NCI-H526 treated with DMSO at 0.1 percent for 48 hours (cell line): ENCODE measurements at regions not wholly inside any gene's neighbourhood (a gene's known extent, or its start where the extent isn't known, plus 50 kb on each side); places are given as distances from the start of the nearest gene placed in this dataset.

Experiments
- DNase-seq: peaks from one replicate; lab custom pipeline; 2025; lab: John Stamatoyannopoulos, UW

DNA sequence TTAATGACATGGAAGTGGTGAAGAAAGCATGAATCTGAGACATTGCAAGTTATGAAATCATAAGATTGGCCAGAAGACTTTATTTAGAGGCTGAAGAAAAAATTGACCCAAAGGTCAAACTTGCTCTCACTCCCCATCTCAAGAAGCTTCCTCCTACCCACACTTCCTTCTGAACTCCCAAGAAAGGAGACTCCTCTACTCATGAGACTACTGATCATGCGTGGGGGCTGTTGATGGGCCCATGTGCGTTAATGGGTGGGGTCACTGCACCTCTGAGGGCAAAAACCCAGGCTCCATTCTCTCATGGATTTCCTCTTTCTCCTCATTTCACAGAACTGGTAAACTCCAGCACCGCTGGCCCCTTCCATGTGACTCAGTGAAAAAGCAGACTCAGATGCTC, 470.6 kb upstream of the ARID1B start:
- DNase-seq: no peak

- DNase-seq: no peak
Observed at GRCh38 chr6:156283091-156283490, 494.1 kb upstream of the ARID1B start.

DNA sequence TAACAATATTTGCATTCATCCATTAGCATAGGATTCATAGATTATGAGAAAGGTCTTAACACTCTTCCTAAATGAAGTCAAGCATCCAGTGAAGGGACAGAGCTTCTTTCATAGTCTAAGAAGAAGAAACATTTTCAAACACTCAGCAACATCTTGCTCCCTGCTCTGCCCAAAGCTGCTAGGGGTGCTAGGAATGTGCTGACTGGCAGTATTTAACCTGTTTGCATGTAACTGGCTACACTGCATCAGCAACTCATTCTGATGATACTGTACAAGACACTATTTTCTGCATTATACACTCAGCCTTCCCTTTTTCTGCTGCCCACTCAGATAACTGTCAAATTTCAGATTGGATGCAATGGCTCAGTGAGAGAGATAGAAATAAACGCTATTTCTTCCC, 495.1 kb upstream of the ARID1B start:
- no peak for DNase-seq

DNA sequence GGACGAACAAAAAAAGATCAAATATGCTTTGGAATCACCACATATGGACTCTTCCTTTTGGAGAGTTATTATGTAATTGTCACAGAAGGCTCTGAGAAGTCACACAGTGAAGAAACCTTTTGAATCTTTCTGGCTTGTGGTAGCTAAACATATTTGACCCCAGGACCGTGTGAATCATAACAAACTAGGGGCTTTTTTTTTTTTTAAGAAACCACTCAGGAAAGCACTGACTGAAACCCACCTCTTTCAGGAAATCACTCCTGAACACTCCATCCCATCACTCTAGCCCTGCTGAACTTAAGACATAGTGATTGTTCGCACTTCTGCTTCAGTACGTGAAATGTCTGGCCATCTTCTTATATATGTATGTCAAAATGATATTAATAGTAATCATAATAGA, 495.9 kb upstream of the ARID1B start:
- no peak for DNase-seq

GRCh38 chr6:156280065-156280464, 497.1 kb upstream of the ARID1B start:
- DNase-seq: peak; percentile 41

DNA sequence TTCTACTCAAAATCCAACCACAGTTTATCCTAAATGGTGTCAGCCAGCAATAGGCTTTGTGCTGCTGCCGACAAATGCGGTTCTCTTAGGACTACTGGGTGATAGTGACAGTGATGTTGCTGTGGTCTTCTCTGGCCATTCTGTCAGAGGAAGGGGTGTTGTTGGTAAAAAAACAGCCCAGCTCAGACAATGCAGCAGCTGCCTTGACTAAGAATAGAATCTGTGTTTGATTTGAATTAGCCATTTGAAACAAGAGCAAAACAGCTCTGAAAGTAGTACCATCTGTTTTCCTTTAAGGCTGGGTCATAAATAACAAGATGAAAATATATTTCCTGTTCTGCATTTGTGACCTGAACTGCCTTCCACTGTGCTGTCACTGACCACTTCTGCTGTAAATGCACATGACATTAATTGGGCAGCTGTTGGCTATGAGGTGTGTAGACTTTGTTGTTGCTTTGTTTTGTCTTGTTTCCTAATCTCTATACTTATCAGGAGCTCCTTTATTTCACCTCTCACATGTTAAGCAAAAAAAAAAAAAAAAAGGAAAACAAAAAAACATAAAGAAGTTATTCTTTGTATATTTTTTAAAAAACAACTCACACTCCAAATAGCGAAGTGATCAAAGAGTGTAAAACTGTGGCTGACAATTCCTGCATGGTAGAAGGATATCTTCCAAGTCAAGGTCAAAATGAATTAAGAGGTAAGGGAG, 497.8 kb upstream of the ARID1B start:
- DNase-seq: no peak

DNA sequence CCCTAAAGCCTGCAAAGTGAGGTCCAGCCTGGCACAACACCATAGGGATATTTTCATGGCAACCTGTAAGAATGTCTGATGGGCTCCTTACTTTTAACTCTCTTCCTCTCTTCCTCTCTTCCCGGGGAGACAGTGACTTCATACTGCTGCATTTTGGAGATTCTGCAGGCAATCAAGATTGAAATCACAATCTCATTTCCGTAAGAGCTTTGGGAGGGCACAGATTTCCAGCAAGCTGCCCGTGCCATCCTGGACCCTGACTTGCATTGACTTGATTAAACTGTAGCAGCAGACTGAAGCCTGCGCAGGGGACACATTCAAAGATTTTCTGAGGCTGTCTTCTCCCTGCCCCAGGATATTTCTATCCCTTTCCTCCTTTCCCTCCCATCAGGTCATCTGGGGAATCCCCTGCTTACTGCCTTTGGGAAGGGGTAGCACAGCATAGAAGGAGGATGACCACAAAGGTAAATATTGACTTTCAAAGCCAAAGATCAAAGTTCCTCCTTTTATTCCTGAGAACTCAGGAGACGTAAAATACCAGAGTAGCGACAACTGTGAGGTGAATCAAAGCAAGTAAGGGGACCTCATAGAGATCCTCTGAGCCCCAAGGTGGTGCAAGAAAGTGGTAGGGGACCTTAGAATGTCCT, 504.0 kb upstream of the ARID1B start:
- no peak for DNase-seq

GRCh38 chr6:156269751-156270369, 507.3 kb upstream of the ARID1B start:
- no peak for DNase-seq

DNA sequence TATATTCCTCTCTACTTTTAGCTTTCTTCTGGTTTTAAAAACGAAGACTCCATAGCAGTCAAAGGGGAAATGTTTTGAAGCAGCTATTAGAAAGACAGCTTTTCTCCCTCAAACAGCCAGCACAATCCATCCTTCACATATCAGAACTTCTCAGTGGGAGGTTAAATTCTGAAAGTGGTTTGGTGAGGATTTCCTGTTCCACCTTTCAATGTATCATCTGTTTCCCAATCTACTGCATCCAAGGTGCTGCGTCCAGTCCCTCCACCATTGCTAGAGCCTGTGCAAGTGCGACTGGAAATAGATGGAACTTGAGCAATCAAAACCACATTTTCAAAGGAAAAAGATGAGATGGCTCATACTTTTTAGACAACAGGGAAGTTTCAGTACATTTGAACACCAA, 508.3 kb upstream of the ARID1B start:
- no peak for DNase-seq

DNA sequence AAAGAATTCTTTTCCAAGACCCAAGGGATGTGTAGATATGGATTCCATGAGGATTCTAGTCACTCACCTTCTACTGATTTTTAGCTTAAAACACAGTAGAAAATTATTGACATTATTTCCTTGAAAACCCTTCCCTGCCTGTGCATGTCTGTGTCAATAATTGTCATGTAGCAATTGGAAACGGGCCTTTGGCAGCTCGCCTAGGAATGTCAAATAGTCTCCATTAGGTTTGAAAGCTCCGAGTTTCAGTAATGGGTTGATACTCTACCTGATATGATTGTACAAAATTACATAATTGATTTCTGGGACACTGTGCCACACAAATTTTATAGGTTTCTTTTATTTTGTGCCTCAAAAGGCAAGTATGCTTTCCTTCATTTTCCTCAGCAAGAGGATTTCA, 515.2 kb upstream of the ARID1B start:
- DNase-seq: no peak

- DNase-seq: no peak
Observed at GRCh38 chr6:156260815-156261214, 516.4 kb upstream of the ARID1B start.

DNA sequence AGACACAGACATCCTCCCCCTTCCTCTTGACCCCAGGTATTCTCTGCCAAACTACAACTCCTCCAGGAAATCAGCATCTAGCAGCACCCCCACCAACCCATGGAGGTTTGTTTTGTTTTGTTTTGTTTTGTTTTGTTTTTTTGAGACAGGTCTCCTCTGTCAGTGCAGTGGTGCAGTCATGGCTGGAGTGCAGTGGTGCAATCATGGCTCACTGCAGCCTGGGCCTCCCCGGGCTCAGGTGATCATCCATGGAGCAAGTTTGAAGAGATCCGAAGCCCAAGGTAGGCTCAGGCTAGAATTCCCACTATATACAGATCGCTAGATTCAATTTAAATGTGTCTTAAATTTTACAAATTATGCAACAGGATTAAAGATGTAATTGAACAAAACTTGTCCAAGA, 518.2 kb upstream of the ARID1B start:
- DNase-seq: no peak

DNA sequence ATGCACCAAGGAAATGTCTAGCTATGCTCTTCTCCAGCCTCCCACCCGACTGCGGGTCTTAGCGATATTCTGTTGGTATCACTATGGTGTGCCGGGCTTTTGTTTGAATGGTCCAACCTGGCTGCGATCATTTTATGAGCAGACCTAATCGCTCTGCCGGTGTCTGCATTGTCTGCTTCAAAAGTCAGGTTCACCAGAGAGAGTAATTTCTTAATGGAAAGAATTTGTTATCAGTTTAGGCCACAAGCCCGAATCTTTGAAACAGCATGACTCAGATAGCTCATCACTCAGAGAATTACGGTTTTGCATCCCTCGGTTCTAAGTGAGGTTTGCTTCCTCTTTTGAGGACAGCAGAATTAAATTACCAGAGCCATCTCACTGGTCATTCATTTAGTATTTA, 521.0 kb upstream of the ARID1B start:
- DNase-seq: no peak

GRCh38 chr6:156254240-156254639, 522.9 kb upstream of the ARID1B start:
- no peak for DNase-seq

- DNase-seq: no peak
Observed at GRCh38 chr6:156250593-156250992, 526.6 kb upstream of the ARID1B start.

- no peak for DNase-seq
Observed at GRCh38 chr6:156242206-156242605, 535.0 kb upstream of the ARID1B start.

GRCh38 chr6:156231026-156231765, 546.0 kb upstream of the ARID1B start:
- no peak for DNase-seq

GRCh38 chr6:156219973-156220372, 557.2 kb upstream of the ARID1B start:
- no peak for DNase-seq

DNA sequence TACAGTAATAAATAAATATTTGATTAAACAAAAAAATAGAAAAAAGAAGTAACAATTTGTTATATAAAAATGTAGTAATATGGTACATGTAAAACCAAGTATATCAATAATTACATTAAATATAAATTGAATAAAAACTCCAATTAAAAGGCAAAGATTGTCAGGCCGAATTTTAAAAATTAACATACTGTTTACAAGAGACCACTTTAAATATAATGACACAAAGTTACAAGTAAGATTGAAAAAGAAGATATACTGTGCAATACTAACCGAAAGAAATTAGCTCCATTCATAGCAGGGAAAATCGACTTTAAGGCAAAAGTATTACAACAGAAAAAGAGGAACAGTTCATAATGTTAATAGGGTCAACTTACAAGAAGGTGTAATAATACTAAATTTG, 571.5 kb upstream of the ARID1B start:
- no peak for DNase-seq

DNA sequence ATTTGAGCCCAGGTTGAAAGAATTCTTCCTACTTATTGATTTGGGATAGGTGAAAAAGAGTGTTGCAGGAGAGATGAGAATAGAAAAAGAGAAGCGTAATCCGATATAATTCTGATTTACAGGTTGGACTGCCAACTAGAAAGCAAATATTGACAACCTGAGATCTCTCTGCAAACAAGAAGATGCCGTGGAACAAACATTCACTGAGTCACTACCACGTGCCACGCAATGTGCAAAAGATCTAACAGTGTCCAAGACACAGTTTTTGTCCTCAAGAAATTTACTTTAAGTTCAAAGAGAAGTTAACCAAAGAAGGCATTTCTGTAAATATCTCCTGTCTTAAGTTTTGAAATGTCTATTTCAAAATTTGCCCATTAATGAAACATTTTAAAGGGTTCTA, 578.0 kb upstream of the ARID1B start:
- no peak for DNase-seq

DNA sequence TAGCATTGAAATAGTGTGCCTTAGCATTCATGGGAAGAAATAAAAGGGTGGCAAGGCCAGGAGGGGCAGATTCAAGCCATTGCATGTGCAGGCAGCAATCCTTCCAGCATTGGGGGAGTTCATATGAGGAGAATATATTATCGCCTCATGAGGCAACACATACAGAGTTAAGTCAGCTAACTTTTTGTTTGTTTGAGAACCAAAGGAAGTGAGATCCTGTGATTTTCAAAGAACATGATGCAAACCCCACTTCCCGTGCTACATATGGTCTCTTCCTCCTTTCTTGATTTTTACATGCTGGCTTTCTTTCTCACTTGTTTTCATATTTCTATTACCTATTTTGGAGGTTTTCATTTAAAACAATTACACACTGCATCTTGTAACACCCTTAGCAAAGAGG, 579.7 kb upstream of the ARID1B start:
- no peak for DNase-seq

DNA sequence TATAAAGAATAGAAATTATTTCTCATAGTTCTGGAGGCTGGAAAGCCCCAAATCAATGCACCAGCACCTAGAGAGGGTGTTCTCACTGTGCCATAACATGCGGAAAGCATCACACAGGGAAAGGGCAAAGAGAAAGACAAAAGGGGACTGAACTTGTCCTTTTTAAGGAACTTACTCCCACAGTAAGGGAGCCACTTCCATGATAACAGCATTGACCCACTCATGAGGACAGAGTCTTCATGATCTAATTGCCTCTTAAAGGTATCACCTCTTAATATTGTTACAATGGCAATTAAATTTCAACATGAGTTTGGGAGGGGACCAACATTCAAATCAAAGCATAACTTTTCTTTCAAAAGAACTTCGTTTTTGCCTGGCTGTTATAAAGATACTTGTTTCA, 582.2 kb upstream of the ARID1B start:
- DNase-seq: no peak

DNA sequence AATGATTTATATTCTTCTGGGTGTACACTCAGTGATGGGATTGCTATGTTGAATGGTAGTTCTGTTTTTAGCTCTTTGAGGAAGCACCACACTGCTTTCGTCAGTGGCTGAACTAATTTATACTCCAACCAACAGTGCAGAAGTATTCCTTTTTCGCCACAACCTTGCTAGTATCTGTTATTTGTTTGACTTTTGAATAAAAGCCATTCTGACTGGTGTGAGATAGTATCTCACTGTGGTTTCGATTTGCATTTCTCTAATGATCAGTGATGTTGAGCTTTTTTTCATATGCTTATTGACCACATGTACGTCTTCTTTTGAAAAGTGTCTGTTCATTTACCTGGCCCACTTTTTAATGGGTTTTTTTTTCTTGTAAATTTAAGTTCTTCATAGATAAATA, 583.8 kb upstream of the ARID1B start:
- peak; percentile 62 for DNase-seq
